ENCODE measurements at regions not wholly inside any gene's neighbourhood (a gene's known extent, or its start where the extent isn't known, plus 50 kb on each side); places are given as distances from the start of the nearest gene placed in this dataset.

- no peak for TF ChIP-seq CTCF (conservative IDR thresholded peaks at IDR 0.05; ENCODE audit: low read length)
- TF ChIP-seq EZH2phosphoT487 (IDR thresholded peaks at IDR 0.05; ENCODE audit: borderline replicate concordance) = no peak
Measured at GRCh38 chr7:66423729-66424128, 205.0 kb upstream of the KCTD7 start.

Measured in Loucy (cell line).